ENCODE measurements at regions not wholly inside any gene's neighbourhood (a gene's known extent, or its start where the extent isn't known, plus 50 kb on each side); places are given as distances from the start of the nearest gene placed in this dataset.

- H3K9me3 ChIP-seq = no peaks in the 10 kb centered on the region
- peaks cover 0 to 6% of the 10 kb centered on the region in 2 donors for H3K4me1 ChIP-seq
- no peaks in the 10 kb centered on the region for H3K36me3 ChIP-seq
- intact Hi-C loops (cut with DNase I; ENCODE audit: low total_unique reads) = no loop called here
- H3K4me3 ChIP-seq = no peak overlapping the region
- H3K27me3 ChIP-seq = peaks cover 0 to 12% of the 10 kb centered on the region in 2 donors
- no peak overlapping the region for H3K27ac ChIP-seq
- no peak for DNase-seq
- TF ChIP-seq POLR2A (IDR thresholded peaks at IDR 0.05) = no peak
- TF ChIP-seq, protein P1, sequence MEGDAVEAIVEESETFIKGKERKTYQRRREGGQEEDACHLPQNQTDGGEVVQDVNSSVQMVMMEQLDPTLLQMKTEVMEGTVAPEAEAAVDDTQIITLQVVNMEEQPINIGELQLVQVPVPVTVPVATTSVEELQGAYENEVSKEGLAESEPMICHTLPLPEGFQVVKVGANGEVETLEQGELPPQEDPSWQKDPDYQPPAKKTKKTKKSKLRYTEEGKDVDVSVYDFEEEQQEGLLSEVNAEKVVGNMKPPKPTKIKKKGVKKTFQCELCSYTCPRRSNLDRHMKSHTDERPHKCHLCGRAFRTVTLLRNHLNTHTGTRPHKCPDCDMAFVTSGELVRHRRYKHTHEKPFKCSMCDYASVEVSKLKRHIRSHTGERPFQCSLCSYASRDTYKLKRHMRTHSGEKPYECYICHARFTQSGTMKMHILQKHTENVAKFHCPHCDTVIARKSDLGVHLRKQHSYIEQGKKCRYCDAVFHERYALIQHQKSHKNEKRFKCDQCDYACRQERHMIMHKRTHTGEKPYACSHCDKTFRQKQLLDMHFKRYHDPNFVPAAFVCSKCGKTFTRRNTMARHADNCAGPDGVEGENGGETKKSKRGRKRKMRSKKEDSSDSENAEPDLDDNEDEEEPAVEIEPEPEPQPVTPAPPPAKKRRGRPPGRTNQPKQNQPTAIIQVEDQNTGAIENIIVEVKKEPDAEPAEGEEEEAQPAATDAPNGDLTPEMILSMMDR (IDR thresholded peaks at IDR 0.05) = no peak
Observed at GRCh38 chr11:70660889-70661197, 262.5 kb downstream of the CTTN start.

DNA sequence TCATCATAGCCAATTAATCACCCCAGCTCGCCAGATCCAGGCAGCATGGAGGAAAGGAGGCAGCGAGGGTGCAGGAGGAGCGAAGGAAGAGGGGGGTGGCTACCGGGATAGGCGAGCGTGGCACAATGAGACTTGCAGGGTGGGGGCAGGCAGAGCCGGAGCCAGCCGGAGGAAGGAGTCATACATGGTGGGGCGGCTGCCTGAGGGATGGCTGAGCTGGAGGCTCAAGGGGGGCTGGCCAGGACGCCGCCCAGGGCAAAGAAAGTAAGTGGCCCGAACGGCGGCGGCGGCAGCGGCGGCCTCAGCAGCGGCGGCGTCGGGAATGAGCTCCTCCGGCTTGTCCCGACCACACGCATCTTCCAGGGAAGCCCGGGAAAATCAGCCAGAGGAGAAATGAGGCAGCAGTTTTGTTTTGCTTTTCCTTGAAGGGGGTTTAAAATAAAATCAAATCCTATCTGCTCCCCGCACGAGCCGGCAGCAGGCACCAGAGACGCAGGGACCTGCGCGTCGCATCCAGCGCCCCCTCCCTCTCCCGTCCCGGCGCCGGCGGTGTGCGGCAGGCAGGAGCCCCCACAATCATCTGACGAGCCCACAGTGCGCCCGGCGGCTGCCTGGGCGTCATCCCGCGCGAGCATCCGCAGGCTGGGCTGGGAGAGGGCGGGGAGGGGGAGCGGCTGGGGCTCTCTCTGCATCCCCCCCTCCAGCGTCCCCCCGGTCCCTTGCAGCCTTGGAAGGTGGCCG is 263.6 kb downstream of the CTTN start:
- H3K36me3 ChIP-seq = no peaks in the 10 kb centered on the region
- TF ChIP-seq, protein P1 (IDR thresholded peaks at IDR 0.05) = no peak
- no peak for TF ChIP-seq POLR2A (IDR thresholded peaks at IDR 0.05)
- intact Hi-C loops (cut with DNase I; ENCODE audit: low total_unique reads) = no loop called here
- H3K27ac ChIP-seq = no peak overlapping the region
- H3K9me3 ChIP-seq = no peaks in the 10 kb centered on the region
- H3K4me1 ChIP-seq = peaks cover 0 to 6% of the 10 kb centered on the region in 2 donors
- H3K4me3 ChIP-seq = no peak overlapping the region
- DNase-seq = no peak
- peaks cover 0 to 12% of the 10 kb centered on the region in 2 donors for H3K27me3 ChIP-seq

GRCh38 chr11:70662691-70663098 is 264.4 kb downstream of the CTTN start:
- H3K4me1 ChIP-seq = peaks cover 0 to 6% of the 10 kb centered on the region in 2 donors
- H3K4me3 ChIP-seq = no peak overlapping the region
- no peaks in the 10 kb centered on the region for H3K36me3 ChIP-seq
- no peak overlapping the region for H3K27ac ChIP-seq
- DNase-seq = no peak
- intact Hi-C loops (cut with DNase I; ENCODE audit: low total_unique reads) = no loop called here
- no peaks in the 10 kb centered on the region for H3K9me3 ChIP-seq
- TF ChIP-seq POLR2A (IDR thresholded peaks at IDR 0.05) = no peak
- TF ChIP-seq, protein P1 (IDR thresholded peaks at IDR 0.05) = no peak
- peaks cover 0 to 12% of the 10 kb centered on the region in 2 donors for H3K27me3 ChIP-seq

- Histone ChIP-seq H3K27ac (no peak overlapping the region), H3K27me3 (peaks cover 0 to 18% of the 10 kb centered on the region in 2 donors)
- intact Hi-C loops (cut with DNase I; ENCODE audit: low total_unique reads) = no loop called here
Observed at GRCh38 chr11:70663815-70664214, 265.5 kb downstream of the CTTN start.

GRCh38 chr11:70666311-70666710 is 268.0 kb downstream of the CTTN start:
- DNase-seq = no peak
- intact Hi-C loops (cut with DNase I; ENCODE audit: low total_unique reads) = no loop called here
- TF ChIP-seq POLR2A (IDR thresholded peaks at IDR 0.05) = no peak
- TF ChIP-seq, protein P1 (IDR thresholded peaks at IDR 0.05) = no peak
- H3K9me3 ChIP-seq = no peaks in the 10 kb centered on the region
- no peak overlapping the region for H3K4me3 ChIP-seq
- peaks cover 0 to 6% of the 10 kb centered on the region in 2 donors for H3K4me1 ChIP-seq
- peaks cover 0 to 15% of the 10 kb centered on the region in 2 donors for H3K27me3 ChIP-seq
- H3K27ac ChIP-seq = no peak overlapping the region
- no peaks in the 10 kb centered on the region for H3K36me3 ChIP-seq

More at GRCh38 chr11:70663815-70664214, 265.5 kb downstream of the CTTN start:
- H3K4me1 ChIP-seq = peaks cover 0 to 6% of the 10 kb centered on the region in 2 donors
- H3K4me3 ChIP-seq = no peak overlapping the region
- no peaks in the 10 kb centered on the region for H3K36me3 ChIP-seq
- no peaks in the 10 kb centered on the region for H3K9me3 ChIP-seq
- DNase-seq = no peak
- TF ChIP-seq, protein P1 (IDR thresholded peaks at IDR 0.05) = no peak
- no peak for TF ChIP-seq POLR2A (IDR thresholded peaks at IDR 0.05)
